B cell (primary cell): ENCODE measurements at regions not wholly inside any gene's neighbourhood (a gene's known extent, or its start where the extent isn't known, plus 50 kb on each side); places are given as distances from the start of the nearest gene placed in this dataset.

Source experiments
- ATAC-seq: fragments of 200-7000 bp; cut with Tn5 transposase; one replicate; pipeline ENCODE4 v1.10.0; 2021; ENCODE audit warnings: low read depth, mild to moderate bottlenecking, moderate number of reproducible peaks, moderate library complexity
- CTCF ChIA-PET: fragments of 350-600 bp; sonication (Branson Sonifier 250); formaldehyde crosslinking; loops from one replicate; lab custom pipeline; 2021; ENCODE audit warnings: antibody characterized with exemption, inconsistent platforms; lab: Charles Lee
- POLR2A ChIA-PET: fragments of 350-600 bp; sonication (Branson Sonifier 250); formaldehyde crosslinking; loops from one replicate; lab custom pipeline; 2021; ENCODE audit warnings: antibody characterized with exemption; lab: Charles Lee
- DNase-seq: peaks from one replicate; pipeline ENCODE4 v3.0.0; 2013
- H2AFZ ChIP-seq: 2 replicates; pipeline ENCODE4 v1.6.1; 2012; ENCODE audit warnings: mild to moderate bottlenecking, low read depth, low read length; ENCODE audit not compliant: insufficient read depth, poor library complexity, severe bottlenecking
- H3K27ac ChIP-seq, 2 donors: 1 replicate in 1 of 2; 2 replicates in 1 of 2; pipeline ENCODE4 v1.5.1; 2012 to 2013; ENCODE audit warnings: low read length in 2 of 2, mild to moderate bottlenecking in 2 of 2, moderate library complexity in 1 of 2
- H3K27me3 ChIP-seq, 4 experiments: fragments of 200-600 bp in 1 of 4; sonication (generic) in 1 of 4; replicated peaks in 1 of 4; 1 replicate in 2 of 4; 2 replicates in 2 of 4; pipeline versions ENCODE4 v1.6.1 to v1.7.0; 2013 to 2016; ENCODE audit warnings: low read length in 3 of 4, mild to moderate bottlenecking in 2 of 4, mixed read lengths in 1 of 4, moderate library complexity in 1 of 4; ENCODE audit not compliant: insufficient read depth in 4 of 4, control insufficient read depth in 3 of 4; ENCODE audit errors: control extremely low read depth in 1 of 4
- H3K36me3 ChIP-seq, 2 experiments: replicated peaks in 1 of 2; 1 replicate in 1 of 2; 2 replicates in 1 of 2; pipeline versions ENCODE4 v1.6.1 to v1.7.1; 2013; ENCODE audit warnings: low read length in 1 of 2; ENCODE audit not compliant: insufficient read depth in 2 of 2, control insufficient read depth in 1 of 2; ENCODE audit errors: control extremely low read depth in 1 of 2, extremely low read depth in 1 of 2
- H3K4me1 ChIP-seq, 2 donors: fragments of 200-600 bp in 1 of 2; sonication (generic) in 1 of 2; 1 replicate in 1 of 2; 2 replicates in 1 of 2; pipeline versions ENCODE4 v1.5.1 to v1.6.1; 2013 to 2017; ENCODE audit warnings: low read length in 2 of 2; ENCODE audit not compliant: control insufficient read depth in 2 of 2, insufficient read depth in 2 of 2
- H3K4me2 ChIP-seq: replicated peaks from 2 replicates; pipeline ENCODE3; 2012; ENCODE audit warnings: mild to moderate bottlenecking, low read depth, low read length; ENCODE audit not compliant: poor library complexity, severe bottlenecking
- H3K4me3 ChIP-seq, 5 experiments: fragments of 200-600 bp in 1 of 5; sonication (generic) in 1 of 5; 1 replicate in 3 of 5; 2 replicates in 2 of 5; pipeline versions ENCODE4 v1.5.1 to v1.7.0; 2011 to 2016; ENCODE audit warnings: low read length in 4 of 5, mild to moderate bottlenecking in 4 of 5, low read depth in 2 of 5, control low read depth in 1 of 5, moderate library complexity in 1 of 5; ENCODE audit not compliant: insufficient read depth in 1 of 5; ENCODE audit errors: control extremely low read depth in 1 of 5, extremely low read depth in 1 of 5
- H3K79me2 ChIP-seq: fragments of 200-600 bp; sonication (generic); one replicate; pipeline ENCODE4 v1.6.0; 2016; ENCODE audit warnings: low read length; ENCODE audit not compliant: control insufficient read depth, insufficient read depth
- H3K9ac ChIP-seq: fragments of 200-600 bp; sonication (generic); 2 replicates; pipeline ENCODE4 v1.6.1; 2017; ENCODE audit warnings: mild to moderate bottlenecking, low read length, moderate library complexity
- H3K9me3 ChIP-seq, 3 donors: one replicate each; pipeline versions ENCODE4 v1.6.1 to v1.7.1; 2013; ENCODE audit warnings: low read length in 2 of 3; ENCODE audit not compliant: control insufficient read depth in 2 of 3, insufficient read depth in 1 of 3; ENCODE audit errors: control extremely low read depth in 1 of 3
- H4K20me1 ChIP-seq: 2 replicates; pipeline ENCODE4 v1.6.0; 2012; ENCODE audit warnings: mild to moderate bottlenecking, low read length; ENCODE audit not compliant: insufficient read depth, control insufficient read depth, poor library complexity, severe bottlenecking
- H3K27ac Mint-ChIP-seq: one replicate; pipeline ENCODE4 v1.8.0; 2021; ENCODE audit warnings: mixed read lengths
- H3K27me3 Mint-ChIP-seq: one replicate; pipeline ENCODE4 v1.8.0; 2021; ENCODE audit warnings: mixed read lengths
- H3K4me1 Mint-ChIP-seq: one replicate; pipeline ENCODE4 v1.8.0; 2021; ENCODE audit warnings: mixed read lengths
- H3K4me3 Mint-ChIP-seq: one replicate; pipeline ENCODE4 v1.8.0; 2021; ENCODE audit warnings: mixed read lengths
- H3K9me3 Mint-ChIP-seq: one replicate; pipeline ENCODE4 v1.8.0; 2022; ENCODE audit warnings: mixed read lengths; ENCODE audit not compliant: insufficient read depth
- CTCF ChIP-seq: fragments of 200-600 bp; IDR thresholded peaks from one replicate; pipeline ENCODE4 v1.8.0; 2022; ENCODE audit warnings: antibody characterized with exemption, mild to moderate bottlenecking
- EZH2 ChIP-seq: IDR thresholded peaks from 2 replicates; pipeline ENCODE4 v1.6.1; 2012; ENCODE audit warnings: borderline replicate concordance, low read depth, mild to moderate bottlenecking, moderate library complexity, low read length; ENCODE audit not compliant: insufficient read depth, poor library complexity, severe bottlenecking
- WGBS: methylation state at CpG from one replicate; pipeline ENCODE4 v1.1.5; 2013; ENCODE audit warnings: missing lambda C conversion rate; ENCODE audit not compliant: insufficient coverage; 5-methylcytosine and 5-hydroxymethylcytosine counted together
- intact Hi-C: fragments of 100-400 bp; cut with micrococcal nuclease; formaldehyde crosslinking; loops from one replicate; pipeline ENCODE4 v1.10.0; 2022

- Histone ChIP-seq H2AFZ (no peak overlapping the region), H3K27me3 (no peaks in the 10 kb centered on the region), H3K4me1 (peaks cover 0 to 2% of the 10 kb centered on the region in 2 donors), H3K27ac (no peak overlapping the region), H3K36me3 (no peaks in the 10 kb centered on the region), H4K20me1 (no peaks in the 10 kb centered on the region), H3K9me3 (no peaks in the 10 kb centered on the region), H3K79me2 (no peaks in the 10 kb centered on the region), H3K4me2 (no peak overlapping the region), H3K4me3 (no peak overlapping the region), H3K9ac (no peak overlapping the region)
- no peak for TF ChIP-seq CTCF
- TF ChIP-seq EZH2 = no peak
- no peak overlapping the region for H3K4me3 Mint-ChIP-seq
- no peak overlapping the region for H3K27ac Mint-ChIP-seq
- intact Hi-C loops = no loop called here
- ChIA-PET POLR2A (no interaction called here), CTCF (no interaction called here)
- no peak for DNase-seq
- H3K9me3 Mint-ChIP-seq = no peaks in the 10 kb centered on the region
- peaks cover 6% of the 10 kb centered on the region for H3K4me1 Mint-ChIP-seq
- ATAC-seq = no peak
- no CpG with 5 or more reads among the region's 3 CpGs for WGBS
- H3K27me3 Mint-ChIP-seq = no peaks in the 10 kb centered on the region
Measured at GRCh38 chr3:59306436-59306835, 256.6 kb upstream of the CFAP20DC start.

- H3K4me1 ChIP-seq = peaks cover 4 to 9% of the 10 kb centered on the region in 2 donors
- H4K20me1 ChIP-seq = no peaks in the 10 kb centered on the region
- no peaks in the 10 kb centered on the region for H3K9me3 ChIP-seq
- H3K27me3 ChIP-seq = no peaks in the 10 kb centered on the region
- H3K4me2 ChIP-seq = no peak overlapping the region
- H3K4me3 ChIP-seq = no peak overlapping the region
- ChIA-PET CTCF (no interaction called here), POLR2A (no interaction called here)
- DNase-seq (no peak), ATAC-seq (no peak)
- Mint-ChIP-seq H3K4me3 (no peak overlapping the region), H3K27me3 (no peaks in the 10 kb centered on the region), H3K27ac (no peak overlapping the region), H3K4me1 (peaks cover 15% of the 10 kb centered on the region), H3K9me3 (no peaks in the 10 kb centered on the region)
- WGBS = 100% methylated on average over 1 of the region's 3 CpGs
- H2AFZ ChIP-seq = no peak overlapping the region
- no peaks in the 10 kb centered on the region for H3K79me2 ChIP-seq
- H3K9ac ChIP-seq = no peak overlapping the region
- intact Hi-C loops = no loop called here
- no peak for TF ChIP-seq EZH2
- no peak for TF ChIP-seq CTCF
- H3K27ac ChIP-seq = no peak overlapping the region
- no peaks in the 10 kb centered on the region for H3K36me3 ChIP-seq
Measured at GRCh38 chr3:59304296-59304695, 254.5 kb upstream of the CFAP20DC start.
